ENCODE measurements at regions not wholly inside any gene's neighbourhood (a gene's known extent, or its start where the extent isn't known, plus 50 kb on each side); places are given as distances from the start of the nearest gene placed in this dataset.

- DNase-seq (ENCODE audit: low spot score): no peak
Observed at GRCh38 chr7:28293527-28293835, 112.9 kb upstream of the JAZF1 start.

- peak; percentile 13 for DNase-seq (ENCODE audit: low spot score)
Observed at GRCh38 chr7:28296571-28297483, 115.5 kb upstream of the CREB5 start.

GRCh38 chr7:28297801-28298459, 114.4 kb upstream of the CREB5 start:
- no peak for DNase-seq (ENCODE audit: low spot score)

GRCh38 chr7:28298870-28299518, 113.3 kb upstream of the CREB5 start:
- peak; percentile 76 for DNase-seq (ENCODE audit: low spot score)

- DNase-seq (ENCODE audit: low spot score): no peak
Observed at GRCh38 chr7:28299556-28299955, 112.8 kb upstream of the CREB5 start.

- DNase-seq (ENCODE audit: low spot score): no peak
Observed at GRCh38 chr7:28300488-28300887, 111.8 kb upstream of the CREB5 start.

GRCh38 chr7:28301148-28301641, 111.1 kb upstream of the CREB5 start:
- DNase-seq (ENCODE audit: low spot score): no peak

- DNase-seq (ENCODE audit: low spot score): no peak
Observed at GRCh38 chr7:28304290-28304689, 108.0 kb upstream of the CREB5 start.

GRCh38 chr7:28309704-28310459, 102.4 kb upstream of the CREB5 start:
- no peak for DNase-seq (ENCODE audit: low spot score)

- no peak for DNase-seq (ENCODE audit: low spot score)
Observed at GRCh38 chr7:28310460-28310848, 101.9 kb upstream of the CREB5 start.

GRCh38 chr7:28311670-28312069, 100.6 kb upstream of the CREB5 start:
- DNase-seq (ENCODE audit: low spot score): no peak

GRCh38 chr7:28312948-28313347, 99.4 kb upstream of the CREB5 start:
- DNase-seq (ENCODE audit: low spot score): no peak

- no peak for DNase-seq (ENCODE audit: low spot score)
Observed at GRCh38 chr7:28314841-28315240, 97.5 kb upstream of the CREB5 start.

GRCh38 chr7:28315565-28316410, 96.5 kb upstream of the CREB5 start:
- no peak for DNase-seq (ENCODE audit: low spot score)

GRCh38 chr7:28316489-28316888, 95.8 kb upstream of the CREB5 start:
- DNase-seq (ENCODE audit: low spot score): no peak

- DNase-seq (ENCODE audit: low spot score): no peak
Observed at GRCh38 chr7:28318101-28318762, 94.1 kb upstream of the CREB5 start.

GRCh38 chr7:28323833-28324232, 88.5 kb upstream of the CREB5 start:
- DNase-seq (ENCODE audit: low spot score): no peak

- DNase-seq (ENCODE audit: low spot score): no peak
Observed at GRCh38 chr7:28328146-28328545, 84.2 kb upstream of the CREB5 start.

- no peak for DNase-seq (ENCODE audit: low spot score)
Observed at GRCh38 chr7:28328822-28329660, 83.3 kb upstream of the CREB5 start.
